ENCODE measurements at regions not wholly inside any gene's neighbourhood (a gene's known extent, or its start where the extent isn't known, plus 50 kb on each side); places are given as distances from the start of the nearest gene placed in this dataset.

- H3K36me3 Mint-ChIP-seq = no peaks in the 10 kb centered on the region
These were observed 104.5 kb upstream of the ADGRF1 start for GRCh38 chr6:47146431-47147174.

GRCh38 chr6:47145212-47145611 lies 103.1 kb upstream of the ADGRF1 start:
- Mint-ChIP-seq H3K27ac (no peak overlapping the region), H3K9me3 (ENCODE audit: low read depth) (no peaks in the 10 kb centered on the region), H3K4me3 (no peak overlapping the region), H3K36me3 (no peaks in the 10 kb centered on the region), H3K27me3 (peaks cover 2% of the 10 kb centered on the region), H3K4me1 (no peaks in the 10 kb centered on the region)
- CTCF ChIA-PET = no interaction called here
- no peak for DNase-seq
- ATAC-seq = no peak

More at GRCh38 chr6:47146431-47147174, 104.5 kb upstream of the ADGRF1 start:
- Mint-ChIP-seq H3K9me3 (ENCODE audit: low read depth) (no peaks in the 10 kb centered on the region), H3K4me3 (no peak overlapping the region), H3K27ac (no peak overlapping the region), H3K27me3 (peaks cover 2% of the 10 kb centered on the region), H3K4me1 (no peaks in the 10 kb centered on the region)
- DNase-seq (no peak), ATAC-seq (no peak)
- CTCF ChIA-PET = no interaction called here

GRCh38 chr6:47144306-47144705 lies 102.2 kb upstream of the ADGRF1 start:
- peaks cover 2% of the 10 kb centered on the region for H3K27me3 Mint-ChIP-seq
- ATAC-seq = no peak
- H3K4me3 Mint-ChIP-seq = no peak overlapping the region
- no peaks in the 10 kb centered on the region for H3K9me3 Mint-ChIP-seq (ENCODE audit: low read depth)
- H3K27ac Mint-ChIP-seq = no peak overlapping the region
- no peaks in the 10 kb centered on the region for H3K36me3 Mint-ChIP-seq
- no peaks in the 10 kb centered on the region for H3K4me1 Mint-ChIP-seq
- no peak for DNase-seq
- CTCF ChIA-PET = no interaction called here

GRCh38 chr6:47141963-47142362 lies 99.8 kb upstream of the ADGRF1 start:
- ATAC-seq (no peak), DNase-seq (no peak)
- peaks cover 2% of the 10 kb centered on the region for H3K27me3 Mint-ChIP-seq
- H3K9me3 Mint-ChIP-seq (ENCODE audit: low read depth) = no peaks in the 10 kb centered on the region
- CTCF ChIA-PET = no interaction called here
- no peaks in the 10 kb centered on the region for H3K4me1 Mint-ChIP-seq
- no peak overlapping the region for H3K27ac Mint-ChIP-seq
- H3K36me3 Mint-ChIP-seq = no peaks in the 10 kb centered on the region
- no peak overlapping the region for H3K4me3 Mint-ChIP-seq

- CTCF ChIA-PET = no interaction called here
- Mint-ChIP-seq H3K4me3 (no peak overlapping the region), H3K27ac (no peak overlapping the region)
These were observed 99.0 kb upstream of the ADGRF1 start for GRCh38 chr6:47141171-47141570.

GRCh38 chr6:47138046-47138445 lies 95.9 kb upstream of the ADGRF1 start:
- Mint-ChIP-seq H3K27ac (no peak overlapping the region), H3K27me3 (peaks cover 6% of the 10 kb centered on the region), H3K4me3 (no peak overlapping the region), H3K4me1 (peaks cover 2% of the 10 kb centered on the region), H3K36me3 (no peaks in the 10 kb centered on the region), H3K9me3 (ENCODE audit: low read depth) (no peaks in the 10 kb centered on the region)
- no peak for DNase-seq
- CTCF ChIA-PET = no interaction called here
- ATAC-seq = no peak

More at GRCh38 chr6:47141171-47141570, 99.0 kb upstream of the ADGRF1 start:
- ATAC-seq (no peak), DNase-seq (no peak)
- H3K4me1 Mint-ChIP-seq = no peaks in the 10 kb centered on the region
- no peaks in the 10 kb centered on the region for H3K36me3 Mint-ChIP-seq
- no peaks in the 10 kb centered on the region for H3K9me3 Mint-ChIP-seq (ENCODE audit: low read depth)
- H3K27me3 Mint-ChIP-seq = peaks cover 6% of the 10 kb centered on the region

- no peaks in the 10 kb centered on the region for H3K36me3 Mint-ChIP-seq
- H3K9me3 Mint-ChIP-seq (ENCODE audit: low read depth) = no peaks in the 10 kb centered on the region
- no peak overlapping the region for H3K27ac Mint-ChIP-seq
- H3K4me1 Mint-ChIP-seq = peaks cover 2% of the 10 kb centered on the region
- ATAC-seq (no peak), DNase-seq (no peak)
- CTCF ChIA-PET = no interaction called here
- H3K27me3 Mint-ChIP-seq = peaks cover 4% of the 10 kb centered on the region
- H3K4me3 Mint-ChIP-seq = no peak overlapping the region
These were observed 94.9 kb upstream of the ADGRF1 start for GRCh38 chr6:47137073-47137472.

- Mint-ChIP-seq H3K4me3 (no peak overlapping the region), H3K27ac (no peak overlapping the region), H3K4me1 (peaks cover 2% of the 10 kb centered on the region), H3K36me3 (no peaks in the 10 kb centered on the region), H3K27me3 (peaks cover 4% of the 10 kb centered on the region), H3K9me3 (ENCODE audit: low read depth) (no peaks in the 10 kb centered on the region)
- CTCF ChIA-PET = no interaction called here
- ATAC-seq (no peak), DNase-seq (no peak)
These were observed 93.6 kb upstream of the ADGRF1 start for GRCh38 chr6:47135772-47136171.

GRCh38 chr6:47134476-47135189 lies 92.5 kb upstream of the ADGRF1 start:
- Mint-ChIP-seq H3K27ac (no peak overlapping the region), H3K36me3 (no peaks in the 10 kb centered on the region), H3K4me1 (peaks cover 2% of the 10 kb centered on the region), H3K27me3 (peaks cover 4% of the 10 kb centered on the region), H3K9me3 (ENCODE audit: low read depth) (no peaks in the 10 kb centered on the region), H3K4me3 (no peak overlapping the region)
- ATAC-seq = no peak
- DNase-seq = no peak
- CTCF ChIA-PET = no interaction called here

GRCh38 chr6:47133230-47134000 lies 91.3 kb upstream of the ADGRF1 start:
- ATAC-seq (no peak), DNase-seq (no peak)
- no peak overlapping the region for H3K4me3 Mint-ChIP-seq
- CTCF ChIA-PET = no interaction called here
- H3K27ac Mint-ChIP-seq = no peak overlapping the region
- no peaks in the 10 kb centered on the region for H3K9me3 Mint-ChIP-seq (ENCODE audit: low read depth)
- H3K4me1 Mint-ChIP-seq = peaks cover 2% of the 10 kb centered on the region
- H3K27me3 Mint-ChIP-seq = peaks cover 4% of the 10 kb centered on the region
- H3K36me3 Mint-ChIP-seq = no peaks in the 10 kb centered on the region

- CTCF ChIA-PET = no interaction called here
- H3K27me3 Mint-ChIP-seq = peaks cover 4% of the 10 kb centered on the region
- H3K36me3 Mint-ChIP-seq = no peaks in the 10 kb centered on the region
- ATAC-seq (no peak), DNase-seq (no peak)
- no peak overlapping the region for H3K4me3 Mint-ChIP-seq
- H3K27ac Mint-ChIP-seq = no peak overlapping the region
- no peaks in the 10 kb centered on the region for H3K9me3 Mint-ChIP-seq (ENCODE audit: low read depth)
- H3K4me1 Mint-ChIP-seq = peaks cover 2% of the 10 kb centered on the region
These were observed 90.6 kb upstream of the ADGRF1 start for GRCh38 chr6:47132724-47133123.

- CTCF ChIA-PET = no interaction called here
- H3K4me1 Mint-ChIP-seq = peaks cover 2% of the 10 kb centered on the region
- H3K27ac Mint-ChIP-seq = no peak overlapping the region
- no peak overlapping the region for H3K4me3 Mint-ChIP-seq
- no peak for ATAC-seq
- no peaks in the 10 kb centered on the region for H3K36me3 Mint-ChIP-seq
- no peak for DNase-seq
- peaks cover 4% of the 10 kb centered on the region for H3K27me3 Mint-ChIP-seq
- H3K9me3 Mint-ChIP-seq (ENCODE audit: low read depth) = no peaks in the 10 kb centered on the region
These were observed 89.6 kb upstream of the ADGRF1 start for GRCh38 chr6:47131773-47132172.

- Mint-ChIP-seq H3K27me3 (no peaks in the 10 kb centered on the region), H3K27ac (no peak overlapping the region), H3K36me3 (no peaks in the 10 kb centered on the region), H3K4me3 (no peak overlapping the region), H3K9me3 (ENCODE audit: low read depth) (no peaks in the 10 kb centered on the region), H3K4me1 (peaks cover 2% of the 10 kb centered on the region)
- DNase-seq (no peak), ATAC-seq (no peak)
- CTCF ChIA-PET = no interaction called here
These were observed 88.0 kb upstream of the ADGRF1 start for GRCh38 chr6:47130086-47130485.

GRCh38 chr6:47129129-47129528 lies 87.0 kb upstream of the ADGRF1 start:
- no peak for ATAC-seq
- no peaks in the 10 kb centered on the region for H3K4me1 Mint-ChIP-seq
- no peaks in the 10 kb centered on the region for H3K36me3 Mint-ChIP-seq
- no peaks in the 10 kb centered on the region for H3K27me3 Mint-ChIP-seq
- no peak for DNase-seq
- H3K9me3 Mint-ChIP-seq (ENCODE audit: low read depth) = no peaks in the 10 kb centered on the region
- no peak overlapping the region for H3K4me3 Mint-ChIP-seq
- CTCF ChIA-PET = no interaction called here
- H3K27ac Mint-ChIP-seq = no peak overlapping the region
